ENCODE measurements at regions not wholly inside any gene's neighbourhood (a gene's known extent, or its start where the extent isn't known, plus 50 kb on each side); places are given as distances from the start of the nearest gene placed in this dataset.

DNA sequence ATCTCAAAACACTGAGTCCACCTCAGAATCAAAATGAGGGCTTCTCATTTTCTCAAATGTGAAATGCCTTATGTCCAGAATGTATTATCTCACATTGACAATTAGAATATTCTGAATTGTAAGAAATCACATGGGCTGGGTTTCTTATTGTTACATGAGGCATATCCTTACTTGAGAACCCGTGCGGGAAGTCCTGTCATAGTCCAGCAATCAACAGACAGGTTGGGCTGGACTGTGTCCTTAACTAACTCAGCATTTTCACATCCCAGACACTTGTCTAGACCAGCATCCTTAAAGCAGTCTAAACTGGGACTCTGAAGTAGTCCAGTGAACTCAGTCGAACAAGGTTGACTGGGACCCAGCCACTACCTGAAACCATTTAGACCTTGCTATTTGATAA lies 267.6 kb downstream of the CETN3 start:
- H3K27ac ChIP-seq, result no peak overlapping the region
- peaks cover 0 to 4% (median 0%) of the 10 kb centered on the region in 8 donors for H3K9me3 ChIP-seq
- H3K27me3 ChIP-seq (replicated peaks in 1 of 7), result no peaks in the 10 kb centered on the region
- 95 to 100% (median 97%) methylated on average over 3 of the region's 3 CpGs for WGBS, 5 donors
- intact Hi-C loops (cut with DNase I; ENCODE audit: low total_unique reads), result no loop called here
- no peaks in the 10 kb centered on the region for H3K4me1 ChIP-seq
- no peaks in the 10 kb centered on the region for H3K36me3 ChIP-seq
- no peak overlapping the region for H3K4me3 ChIP-seq
- TF ChIP-seq, protein P1, sequence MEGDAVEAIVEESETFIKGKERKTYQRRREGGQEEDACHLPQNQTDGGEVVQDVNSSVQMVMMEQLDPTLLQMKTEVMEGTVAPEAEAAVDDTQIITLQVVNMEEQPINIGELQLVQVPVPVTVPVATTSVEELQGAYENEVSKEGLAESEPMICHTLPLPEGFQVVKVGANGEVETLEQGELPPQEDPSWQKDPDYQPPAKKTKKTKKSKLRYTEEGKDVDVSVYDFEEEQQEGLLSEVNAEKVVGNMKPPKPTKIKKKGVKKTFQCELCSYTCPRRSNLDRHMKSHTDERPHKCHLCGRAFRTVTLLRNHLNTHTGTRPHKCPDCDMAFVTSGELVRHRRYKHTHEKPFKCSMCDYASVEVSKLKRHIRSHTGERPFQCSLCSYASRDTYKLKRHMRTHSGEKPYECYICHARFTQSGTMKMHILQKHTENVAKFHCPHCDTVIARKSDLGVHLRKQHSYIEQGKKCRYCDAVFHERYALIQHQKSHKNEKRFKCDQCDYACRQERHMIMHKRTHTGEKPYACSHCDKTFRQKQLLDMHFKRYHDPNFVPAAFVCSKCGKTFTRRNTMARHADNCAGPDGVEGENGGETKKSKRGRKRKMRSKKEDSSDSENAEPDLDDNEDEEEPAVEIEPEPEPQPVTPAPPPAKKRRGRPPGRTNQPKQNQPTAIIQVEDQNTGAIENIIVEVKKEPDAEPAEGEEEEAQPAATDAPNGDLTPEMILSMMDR (IDR thresholded peaks at IDR 0.05 in 8 of 11, conservative IDR thresholded peaks at IDR 0.05 in 3 of 11), result no peak
- TF ChIP-seq POLR2A (IDR thresholded peaks at IDR 0.05) (no peak), POLR2AphosphoS5 (IDR thresholded peaks at IDR 0.05) (no peak)
- DNase-seq, result no peak

DNA sequence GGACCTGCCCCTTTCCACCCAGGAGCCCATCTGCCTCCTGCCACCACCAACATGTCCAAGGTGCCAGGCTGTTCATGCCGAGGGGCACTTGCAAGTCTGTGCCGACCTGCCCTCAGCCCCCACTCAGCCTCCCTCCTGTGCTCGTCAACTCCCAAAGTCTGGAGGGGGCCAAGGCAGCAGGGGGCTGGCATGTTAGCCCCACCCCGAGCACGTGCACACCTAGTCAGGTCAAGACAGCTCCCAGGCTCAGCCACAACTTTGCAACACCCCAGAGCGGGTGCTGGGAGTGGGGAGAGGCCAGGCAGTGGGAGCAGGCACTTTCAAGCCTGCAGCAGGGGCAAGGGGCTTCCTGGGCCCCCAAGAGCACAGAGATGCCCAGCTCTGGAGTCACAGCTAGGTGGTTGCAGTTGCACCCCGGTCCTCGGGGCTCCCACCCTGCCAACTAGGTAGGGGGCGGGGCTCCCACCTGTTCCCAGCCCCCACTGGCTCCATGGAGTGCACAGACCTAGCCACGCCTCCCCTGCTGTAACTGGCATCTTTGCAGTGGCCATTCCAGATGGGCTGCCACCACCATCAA lies 272.5 kb downstream of the CETN3 start:
- Histone ChIP-seq H3K4me3 (no peak overlapping the region), H3K36me3 (no peaks in the 10 kb centered on the region), H3K9me3 (no peaks in the 10 kb centered on the region), H3K27me3 (replicated peaks in 1 of 7) (no peaks in the 10 kb centered on the region), H3K27ac (no peak overlapping the region), H3K4me1 (peaks cover 0 to 1% (median 0%) of the 10 kb centered on the region in 6 donors)
- WGBS, 5 donors, result 86 to 98% (median 88%) methylated on average over 7 to 10 of the region's 10 CpGs
- TF ChIP-seq, protein P1 (IDR thresholded peaks at IDR 0.05 in 8 of 11, conservative IDR thresholded peaks at IDR 0.05 in 3 of 11), result no peak
- intact Hi-C loops (cut with DNase I; ENCODE audit: low total_unique reads), result no loop called here
- no peak for DNase-seq

DNA sequence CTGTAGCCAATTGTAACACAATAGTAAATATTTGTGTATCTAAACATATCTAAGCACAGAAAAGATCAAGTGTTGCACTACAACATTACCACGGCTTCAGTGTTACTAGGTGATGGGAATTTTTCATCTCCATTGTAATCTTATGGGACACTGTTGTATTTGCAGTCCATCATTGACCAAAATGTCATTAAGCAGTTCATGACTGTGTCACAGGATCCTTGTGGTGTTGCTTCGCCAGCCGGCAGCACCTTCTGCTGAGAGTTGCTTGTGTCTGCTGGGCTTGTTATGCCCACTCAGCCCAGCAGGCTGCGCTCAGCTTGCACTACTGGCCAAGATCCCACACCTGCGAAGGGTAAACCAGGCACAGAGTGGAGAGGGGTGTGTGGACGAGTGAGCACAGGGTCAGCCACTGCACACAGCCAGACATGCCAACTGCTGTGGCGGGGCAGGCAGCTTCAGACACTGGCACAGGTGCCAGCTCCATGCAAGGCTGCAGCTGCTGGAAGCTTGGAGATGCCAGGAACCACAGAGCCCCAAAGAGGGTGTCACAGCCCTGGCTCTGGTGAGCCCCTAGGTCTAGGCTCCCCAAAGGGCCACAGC lies 273.7 kb downstream of the CETN3 start:
- intact Hi-C loops (cut with DNase I; ENCODE audit: low total_unique reads), result no loop called here
- no peaks in the 10 kb centered on the region for H3K36me3 ChIP-seq
- H3K9me3 ChIP-seq, result no peaks in the 10 kb centered on the region
- no peaks in the 10 kb centered on the region for H3K27me3 ChIP-seq (replicated peaks in 1 of 7)
- no peak overlapping the region for H3K27ac ChIP-seq
- DNase-seq, result no peak
- no peak overlapping the region for H3K4me3 ChIP-seq
- WGBS, 5 donors, result 88 to 100% (median 91%) methylated on average over 2 to 7 of the region's 7 CpGs
- H3K4me1 ChIP-seq, result peaks cover 0 to 10% (median 0%) of the 10 kb centered on the region in 6 donors
- TF ChIP-seq POLR2A (IDR thresholded peaks at IDR 0.05), result no peak
- TF ChIP-seq POLR2AphosphoS5 (IDR thresholded peaks at IDR 0.05), result no peak
- TF ChIP-seq, protein P1 (IDR thresholded peaks at IDR 0.05 in 8 of 11, conservative IDR thresholded peaks at IDR 0.05 in 3 of 11), result no peak

DNA sequence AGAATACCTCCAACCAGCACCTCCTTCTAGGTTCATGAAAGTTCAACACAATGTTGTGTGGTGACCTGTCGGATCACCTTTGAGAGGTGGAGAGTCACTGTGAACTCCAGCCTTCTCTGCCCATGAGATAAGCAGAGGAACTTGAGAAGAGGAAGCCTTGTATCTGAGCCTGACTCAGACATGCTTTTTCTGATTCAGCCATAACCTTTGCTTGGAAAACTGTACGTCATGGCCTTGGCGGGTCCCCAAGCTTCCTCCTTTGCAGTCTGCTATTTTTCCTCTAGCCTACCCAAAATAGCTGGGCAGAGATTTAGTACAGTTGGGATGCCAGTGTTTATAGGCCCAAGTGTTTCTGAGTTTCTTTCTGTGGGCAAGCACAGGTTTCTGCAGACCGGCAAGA lies 274.7 kb downstream of the CETN3 start:
- Histone ChIP-seq H3K36me3 (no peaks in the 10 kb centered on the region), H3K9me3 (no peaks in the 10 kb centered on the region), H3K4me1 (peaks cover 0 to 10% (median 0%) of the 10 kb centered on the region in 6 donors), H3K27me3 (replicated peaks in 1 of 7) (no peaks in the 10 kb centered on the region), H3K4me3 (no peak overlapping the region), H3K27ac (no peak overlapping the region)
- WGBS, 5 donors, result 65 to 69% (median 67%) methylated on average over 4 of the region's 4 CpGs
- intact Hi-C loops (cut with DNase I; ENCODE audit: low total_unique reads), result no loop called here
- DNase-seq, result no peak
- TF ChIP-seq POLR2AphosphoS5 (IDR thresholded peaks at IDR 0.05) (no peak), POLR2A (IDR thresholded peaks at IDR 0.05) (no peak)
- TF ChIP-seq, protein P1 (IDR thresholded peaks at IDR 0.05 in 8 of 11, conservative IDR thresholded peaks at IDR 0.05 in 3 of 11), result no peak

Measured in spleen (tissue), 11 donors.